Uterus (tissue), 3 donors: ENCODE measurements at regions not wholly inside any gene's neighbourhood (a gene's known extent, or its start where the extent isn't known, plus 50 kb on each side); places are given as distances from the start of the nearest gene placed in this dataset.

ENCODE experiments used
- DNase-seq, 2 donors: peaks; one replicate each; pipeline ENCODE4 v3.0.0-alpha.2; 2019 to 2020
- H3K27ac ChIP-seq, 2 donors: fragments of 200-600 bp; sonication (generic); 1 replicate in 1 of 2; 2 replicates in 1 of 2; pipeline ENCODE4 v1.5.1; 2016 to 2018
- H3K27me3 ChIP-seq, 2 donors: fragments of 200-600 bp; sonication (generic); one replicate each; pipeline ENCODE4 v1.5.1; 2018 to 2019; ENCODE audit warnings: control low read depth in 1 of 2
- H3K36me3 ChIP-seq, 2 donors: fragments of 200-600 bp; sonication (generic); one replicate each; pipeline ENCODE4 v1.5.1; 2019; ENCODE audit warnings: control low read depth in 1 of 2
- H3K4me1 ChIP-seq, 2 donors: fragments of 200-600 bp; sonication (generic); one replicate each; pipeline ENCODE4 v1.5.1; 2018 to 2019; ENCODE audit warnings: control low read depth in 1 of 2
- H3K4me3 ChIP-seq, 2 donors: fragments of 200-600 bp; sonication (generic); 1 replicate in 1 of 2; 2 replicates in 1 of 2; pipeline ENCODE4 v1.5.1; 2018 to 2019; ENCODE audit warnings: mild to moderate bottlenecking in 1 of 2
- H3K9me3 ChIP-seq, 2 donors: fragments of 200-600 bp; sonication (generic); one replicate each; pipeline ENCODE4 v1.5.1; 2019; ENCODE audit warnings: control low read depth in 1 of 2
- CTCF ChIP-seq, 4 experiments: fragments of 200-600 bp in 2 of 4; fragments of 450-650 bp in 2 of 4; sonication (generic) in 2 of 4; IDR thresholded peaks; one replicate each; pipeline ENCODE4 v1.5.1; 2016 to 2019; ENCODE audit warnings: antibody characterized with exemption in 4 of 4, mild to moderate bottlenecking in 2 of 4, moderate library complexity in 1 of 4
- POLR2A ChIP-seq, 2 donors: fragments of 450-650 bp; IDR thresholded peaks; one replicate each; pipeline ENCODE4 v1.6.1; 2016; ENCODE audit warnings: antibody characterized with exemption in 2 of 2, mild to moderate bottlenecking in 1 of 2, moderate library complexity in 1 of 2
- intact Hi-C: fragments of 100-400 bp; cut with DNase I; formaldehyde crosslinking; loops from one replicate; pipeline ENCODE4 v1.15.1; 2023; ENCODE audit warnings: low total_unique reads
- donor health status: DM: yes; HTN: yes; CAD: no.

- H3K27ac ChIP-seq: no peak overlapping the region
- H3K4me1 ChIP-seq: no peaks in the 10 kb centered on the region
- H3K36me3 ChIP-seq: no peaks in the 10 kb centered on the region
- TF ChIP-seq POLR2A (IDR thresholded peaks at IDR 0.05) (no peak), CTCF (IDR thresholded peaks at IDR 0.05) (no peak)
- no peak overlapping the region for H3K4me3 ChIP-seq
- DNase-seq: no peak
- H3K27me3 ChIP-seq: no peaks in the 10 kb centered on the region
- H3K9me3 ChIP-seq: no peaks in the 10 kb centered on the region
- intact Hi-C loops: no loop called here
Observed at GRCh38 chr2:136167721-136168475, 49.9 kb upstream of the CXCR4 start.
